Left lung (tissue), 4 donors: ENCODE measurements at regions not wholly inside any gene's neighbourhood (a gene's known extent, or its start where the extent isn't known, plus 50 kb on each side); places are given as distances from the start of the nearest gene placed in this dataset.

Source experiments
- ATAC-seq: fragments of 200-7000 bp; cut with Tn5 transposase; one replicate; pipeline ENCODE4 v1.9.1; 2020; ENCODE audit warnings: moderate library complexity
- DNase-seq, 4 donors: peaks; one replicate each; pipeline ENCODE4 v3.0.0-alpha.2; 2013 to 2020
- H3K27ac ChIP-seq, 2 donors: fragments of 200-600 bp; sonication (generic) in 1 of 2; one replicate each; pipeline versions ENCODE4 v1.5.0 to v1.8.0; 2020 to 2021
- H3K27me3 ChIP-seq, 2 donors: fragments of 200-600 bp; sonication (generic) in 1 of 2; one replicate each; pipeline versions ENCODE4 v1.5.0 to v1.8.0; 2020 to 2021
- H3K36me3 ChIP-seq, 2 donors: fragments of 200-600 bp; sonication (generic) in 1 of 2; one replicate each; pipeline versions ENCODE4 v1.5.0 to v1.8.0; 2020 to 2021
- H3K4me1 ChIP-seq, 2 donors: fragments of 200-600 bp; one replicate each; pipeline ENCODE4 v1.8.0; 2021
- H3K4me3 ChIP-seq, 2 donors: fragments of 200-600 bp; sonication (generic) in 1 of 2; one replicate each; pipeline versions ENCODE4 v1.5.0 to v1.8.0; 2020 to 2021; ENCODE audit warnings: mild to moderate bottlenecking in 1 of 2
- H3K9me3 ChIP-seq, 2 donors: fragments of 200-600 bp; sonication (generic) in 1 of 2; one replicate each; pipeline versions ENCODE4 v1.5.0 to v1.8.0; 2020 to 2021
- intact Hi-C, 2 donors: fragments of 100-400 bp; cut with DNase I; formaldehyde crosslinking; loops; one replicate each; pipeline versions ENCODE4 v1.11.2 to v1.14.2; 2022
- TF ChIP-seq, protein P1 (sequence below), 2 donors: fragments of 200-600 bp; sonication (generic) in 1 of 2; IDR thresholded peaks; one replicate each; pipeline versions ENCODE4 v1.5.0 to v1.8.0; 2021; ENCODE audit warnings: antibody characterized with exemption in 2 of 2
- donor health status: DM: no; HTN: yes; CAD: no.
- donor health status: DM: no; HTN: no; CAD: no.

DNA sequence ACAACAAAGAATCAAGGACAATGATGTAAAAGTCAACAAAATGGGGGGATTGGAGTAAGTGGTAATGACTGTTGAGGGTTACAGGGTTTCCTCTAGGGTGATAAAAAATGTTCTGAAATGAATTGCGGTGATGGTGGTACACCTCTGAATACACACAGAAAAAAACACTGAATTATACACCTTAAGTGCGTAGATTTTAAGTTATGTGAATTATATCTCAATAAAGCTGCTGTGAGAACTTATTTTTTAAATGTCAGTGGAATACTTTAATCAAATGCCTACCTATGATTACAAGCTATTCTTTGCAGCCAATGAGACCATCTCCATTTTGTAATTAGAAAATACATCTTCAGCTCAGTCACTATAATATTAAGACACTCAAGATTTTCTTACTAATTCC, 53.5 kb downstream of the ZNF608 start:
- Histone ChIP-seq H3K27ac (no peak overlapping the region), H3K4me3 (no peak overlapping the region), H3K36me3 (no peaks in the 10 kb centered on the region), H3K27me3 (no peaks in the 10 kb centered on the region), H3K9me3 (no peaks in the 10 kb centered on the region), H3K4me1 (peaks cover 3 to 20% of the 10 kb centered on the region in 2 donors)
- intact Hi-C loops = no loop called here
- no peak for ATAC-seq
- DNase-seq = no peak
- TF ChIP-seq, protein P1, sequence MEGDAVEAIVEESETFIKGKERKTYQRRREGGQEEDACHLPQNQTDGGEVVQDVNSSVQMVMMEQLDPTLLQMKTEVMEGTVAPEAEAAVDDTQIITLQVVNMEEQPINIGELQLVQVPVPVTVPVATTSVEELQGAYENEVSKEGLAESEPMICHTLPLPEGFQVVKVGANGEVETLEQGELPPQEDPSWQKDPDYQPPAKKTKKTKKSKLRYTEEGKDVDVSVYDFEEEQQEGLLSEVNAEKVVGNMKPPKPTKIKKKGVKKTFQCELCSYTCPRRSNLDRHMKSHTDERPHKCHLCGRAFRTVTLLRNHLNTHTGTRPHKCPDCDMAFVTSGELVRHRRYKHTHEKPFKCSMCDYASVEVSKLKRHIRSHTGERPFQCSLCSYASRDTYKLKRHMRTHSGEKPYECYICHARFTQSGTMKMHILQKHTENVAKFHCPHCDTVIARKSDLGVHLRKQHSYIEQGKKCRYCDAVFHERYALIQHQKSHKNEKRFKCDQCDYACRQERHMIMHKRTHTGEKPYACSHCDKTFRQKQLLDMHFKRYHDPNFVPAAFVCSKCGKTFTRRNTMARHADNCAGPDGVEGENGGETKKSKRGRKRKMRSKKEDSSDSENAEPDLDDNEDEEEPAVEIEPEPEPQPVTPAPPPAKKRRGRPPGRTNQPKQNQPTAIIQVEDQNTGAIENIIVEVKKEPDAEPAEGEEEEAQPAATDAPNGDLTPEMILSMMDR (IDR thresholded peaks at IDR 0.05) = no peak

DNA sequence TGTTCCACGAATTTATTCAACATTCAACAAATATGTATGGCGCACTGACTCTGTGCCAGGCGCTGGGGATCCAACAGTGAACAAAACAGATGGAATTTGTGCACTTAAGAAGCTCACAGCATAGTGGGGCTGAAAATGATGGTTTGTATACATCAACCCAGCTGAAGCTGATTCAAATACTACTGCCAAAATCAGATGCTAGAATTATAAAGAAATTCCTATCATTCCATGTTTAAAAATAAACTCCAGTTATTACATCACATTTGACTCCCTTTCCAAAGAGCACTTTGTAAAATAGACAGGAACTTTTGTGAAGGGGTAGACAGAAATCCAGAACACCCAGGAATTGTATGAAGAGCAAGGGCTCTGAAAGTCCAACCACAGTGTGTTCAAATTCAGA, 54.1 kb downstream of the ZNF608 start:
- Histone ChIP-seq H3K9me3 (no peaks in the 10 kb centered on the region), H3K4me3 (no peak overlapping the region), H3K4me1 (peaks cover 8 to 18% of the 10 kb centered on the region in 2 donors), H3K27me3 (no peaks in the 10 kb centered on the region), H3K36me3 (no peaks in the 10 kb centered on the region), H3K27ac (no peak overlapping the region)
- intact Hi-C loops = no loop called here
- ATAC-seq = peak; percentile 36
- DNase-seq = no peak
- TF ChIP-seq, protein P1 (IDR thresholded peaks at IDR 0.05) = no peak

DNA sequence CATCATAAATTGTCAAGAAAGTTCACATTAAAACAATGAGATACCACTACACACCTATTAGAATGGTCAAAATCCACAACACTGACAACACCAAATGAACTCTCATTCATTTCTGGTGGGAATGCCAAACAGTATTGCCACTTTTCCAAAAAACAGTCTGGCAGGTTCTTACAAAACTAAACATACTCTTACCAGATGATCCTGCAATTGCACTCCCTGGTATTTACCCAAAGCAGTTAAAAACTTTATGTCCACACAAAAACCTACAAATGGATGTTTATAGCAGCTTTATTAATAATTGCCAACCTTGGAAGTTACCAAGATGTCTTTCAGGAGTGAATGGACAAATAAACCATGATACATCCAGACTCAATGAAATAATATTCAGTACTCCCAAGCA, 56.8 kb downstream of the ZNF608 start:
- Histone ChIP-seq H3K4me1 (peaks cover 8 to 13% of the 10 kb centered on the region in 2 donors), H3K27me3 (no peaks in the 10 kb centered on the region), H3K9me3 (no peaks in the 10 kb centered on the region), H3K36me3 (no peaks in the 10 kb centered on the region), H3K4me3 (no peak overlapping the region), H3K27ac (no peak overlapping the region)
- ATAC-seq (no peak), DNase-seq (no peak)
- intact Hi-C loops = no loop called here
- TF ChIP-seq, protein P1 (IDR thresholded peaks at IDR 0.05) = no peak

DNA sequence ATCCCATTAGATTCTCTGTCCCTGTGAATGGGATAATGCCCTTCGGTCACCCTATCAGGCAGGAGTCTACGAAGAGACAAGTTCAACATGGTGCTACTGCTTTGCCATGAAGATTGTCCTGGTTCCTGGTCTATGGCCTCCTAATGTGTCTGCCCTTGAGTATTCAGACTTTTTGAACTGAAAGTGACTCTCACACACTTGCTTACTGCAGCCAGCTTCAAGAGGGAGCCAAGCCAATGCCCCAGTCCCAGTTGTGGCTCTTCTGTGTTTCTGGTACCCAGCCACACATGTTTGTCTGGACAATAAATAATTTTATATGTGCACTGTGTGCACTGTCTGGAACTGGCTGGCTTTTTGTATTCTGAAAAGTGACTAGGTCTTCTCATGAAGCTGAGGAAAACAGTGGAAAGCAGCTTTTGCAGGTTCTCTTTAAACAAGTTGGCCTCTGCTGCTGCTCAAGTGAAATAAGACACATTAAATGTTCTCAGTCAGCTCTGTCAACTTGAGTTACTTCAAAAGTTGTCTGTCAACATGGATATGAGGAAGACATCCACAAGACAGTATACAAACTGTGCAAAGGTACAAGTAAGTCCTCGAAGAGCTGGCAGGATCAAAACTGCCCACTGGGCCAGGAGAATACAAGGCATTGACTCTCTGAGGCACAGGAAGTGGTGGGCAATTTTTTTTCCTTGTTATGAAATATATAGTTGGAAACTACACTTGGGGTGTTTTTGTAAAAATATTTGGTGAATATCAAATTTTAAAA, 60.0 kb downstream of the ZNF608 start:
- intact Hi-C loops = no loop called here
- H3K27ac ChIP-seq = no peak overlapping the region
- H3K27me3 ChIP-seq = no peaks in the 10 kb centered on the region
- TF ChIP-seq, protein P1 (IDR thresholded peaks at IDR 0.05) = no peak
- H3K9me3 ChIP-seq = no peaks in the 10 kb centered on the region
- H3K4me1 ChIP-seq = peaks cover 0 to 8% of the 10 kb centered on the region in 2 donors
- DNase-seq (no peak), ATAC-seq (no peak)
- H3K4me3 ChIP-seq = no peak overlapping the region
- no peaks in the 10 kb centered on the region for H3K36me3 ChIP-seq

DNA sequence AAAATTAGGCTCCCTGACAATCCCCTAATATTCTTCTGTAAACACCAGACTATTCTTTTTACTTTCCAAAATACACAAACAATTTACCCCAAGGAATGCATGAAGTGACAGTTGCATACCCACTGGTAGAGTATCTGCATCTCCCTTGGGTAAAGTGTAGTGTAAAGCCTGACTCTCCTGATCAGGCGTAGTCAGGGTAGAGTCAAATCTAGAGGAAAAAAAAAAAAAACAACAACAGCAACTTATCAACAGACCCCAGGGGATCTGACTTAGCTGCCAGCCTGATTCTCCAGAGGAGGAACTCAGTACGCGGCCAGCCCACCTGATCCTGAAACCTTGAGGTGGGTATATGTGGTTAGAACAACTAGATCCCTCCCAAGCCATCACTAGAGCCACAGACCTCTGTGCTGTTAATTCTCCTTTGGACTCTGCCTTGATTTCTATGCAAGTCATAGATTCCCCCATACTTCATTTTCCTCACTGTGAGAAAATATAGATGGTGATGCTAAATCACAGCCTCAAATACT, 61.0 kb downstream of the ZNF608 start:
- intact Hi-C loops = no loop called here
- DNase-seq (no peak), ATAC-seq (no peak)
- TF ChIP-seq, protein P1 (IDR thresholded peaks at IDR 0.05) = no peak
- Histone ChIP-seq H3K4me3 (no peak overlapping the region), H3K27me3 (no peaks in the 10 kb centered on the region), H3K9me3 (no peaks in the 10 kb centered on the region), H3K27ac (no peak overlapping the region), H3K4me1 (peaks cover 0 to 8% of the 10 kb centered on the region in 2 donors), H3K36me3 (no peaks in the 10 kb centered on the region)
